ENCODE measurements at regions not wholly inside any gene's neighbourhood (a gene's known extent, or its start where the extent isn't known, plus 50 kb on each side); places are given as distances from the start of the nearest gene placed in this dataset.

GRCh38 chr16:14378131-14378551, 251.9 kb downstream of the PARN start:
- peaks cover 6% of the 10 kb centered on the region for H3K4me1 ChIP-seq (ENCODE audit: control insufficient read depth, insufficient read depth, low read length)
- H2BK5ac ChIP-seq (ENCODE audit: low read depth, low read length, poor library complexity, severe bottlenecking): no peak overlapping the region
- H3K4ac ChIP-seq (ENCODE audit: low read depth, low read length): peak overlapping the region; percentile 54
- H3K9ac ChIP-seq (ENCODE audit: low read depth, low read length): no peak overlapping the region
- peak overlapping the region in 1 of 2 experiments; percentile 39; a peak in 1 of 4 replicates for H4K8ac ChIP-seq (ENCODE audit: low read depth in 2 of 2, low read length in 2 of 2)
- H4K91ac ChIP-seq (ENCODE audit: insufficient read depth, low read depth, low read length): peak overlapping the region; percentile 51; the same call in 1 of the 2 replicates
- ATAC-seq (ENCODE audit: low read depth) (peak; percentile 67), DNase-seq (peak; percentile 92)
- no peak overlapping the region for H2BK15ac ChIP-seq (ENCODE audit: low read depth, low read length)
- H3K4me2 ChIP-seq (ENCODE audit: low read depth, low read length): peak overlapping the region; percentile 12; the same call in 1 of the 2 replicates
- H2AFZ ChIP-seq (replicated peaks; ENCODE audit: low read length, poor library complexity): peak overlapping the region; percentile 67
- POLR2A ChIA-PET (ENCODE audit: unreplicated experiment): no interaction called here
- H3K18ac ChIP-seq (ENCODE audit: low read depth, low read length): peak overlapping the region; percentile 66; the same call in 1 of the 2 replicates
- H3K56ac ChIP-seq (ENCODE audit: extremely low read depth, insufficient read depth, low read length): no peak overlapping the region
- no peaks in the 10 kb centered on the region for H3K36me3 ChIP-seq (ENCODE audit: control insufficient read depth, insufficient read depth, low read length)
- peaks cover 4% of the 10 kb centered on the region; the same call in 1 of the 2 replicates for H3K9me1 ChIP-seq (ENCODE audit: insufficient read depth, low read length)
- H2AK9ac ChIP-seq (replicated peaks; ENCODE audit: low read depth, low read length, poor library complexity): peak overlapping the region; percentile 51
- peak overlapping the region; percentile 67 for H3K14ac ChIP-seq (replicated peaks; ENCODE audit: low read depth, low read length)
- H3K23ac ChIP-seq (ENCODE audit: low read depth, low read length): no peak overlapping the region
- in situ Hi-C loops (cut with MboI; ENCODE audit: low sequenced_read_pairs): no loop called here
- peak overlapping the region; percentile 49; the same call in 1 of the 2 replicates for H4K5ac ChIP-seq (ENCODE audit: low read depth, low read length)
- H2BK20ac ChIP-seq (ENCODE audit: low read depth, low read length): 0 out of 2 replicates have a peak overlapping the region, but pooled peaks have one; percentile 37
- no peaks in the 10 kb centered on the region for H3K27me3 ChIP-seq (ENCODE audit: control insufficient read depth, insufficient read depth, low read length)
- 36% methylated on average over 2 of the region's 4 CpGs; no CpG with 5 or more reads in 1 of the 2 experiments for WGBS, 2 experiments (ENCODE audit: extremely low coverage in 2 of 2, insufficient read length in 1 of 2)
- H3K79me1 ChIP-seq (ENCODE audit: low read depth in 1 of 2, low read length in 2 of 2): no peaks in the 10 kb centered on the region
- dilution Hi-C loops (cut with HindIII; ENCODE audit: low sequenced_read_pairs, unreplicated experiment): no loop called here
- CTCF ChIA-PET: no interaction called here
- peak overlapping the region; percentile 72; the same call in 1 of the 2 replicates for H2AK5ac ChIP-seq (ENCODE audit: low read depth, low read length)
- no TSS peak for BruUV-seq (replicated peaks)
- no peaks in the 10 kb centered on the region for H3K9me3 ChIP-seq (ENCODE audit: control insufficient read depth, insufficient read depth, low read length)
- no peak overlapping the region for H3K4me3 ChIP-seq (ENCODE audit: insufficient read depth, low read depth, low read length)
- H2BK120ac ChIP-seq (ENCODE audit: low read depth, low read length): peak overlapping the region; percentile 53; the same call in 1 of the 2 replicates
- intact Hi-C loops (cut with micrococcal nuclease): no loop called here
- H4K20me1 ChIP-seq (ENCODE audit: insufficient read depth, low read length): no peaks in the 10 kb centered on the region
- TF ChIP-seq RCOR1 (IDR thresholded peaks at IDR 0.05; ENCODE audit: insufficient replicate concordance, low read length): no peak
- TF ChIP-seq CEBPB (IDR thresholded peaks at IDR 0.05; ENCODE audit: low read depth, low read length): no peak
- TF ChIP-seq, protein P1, sequence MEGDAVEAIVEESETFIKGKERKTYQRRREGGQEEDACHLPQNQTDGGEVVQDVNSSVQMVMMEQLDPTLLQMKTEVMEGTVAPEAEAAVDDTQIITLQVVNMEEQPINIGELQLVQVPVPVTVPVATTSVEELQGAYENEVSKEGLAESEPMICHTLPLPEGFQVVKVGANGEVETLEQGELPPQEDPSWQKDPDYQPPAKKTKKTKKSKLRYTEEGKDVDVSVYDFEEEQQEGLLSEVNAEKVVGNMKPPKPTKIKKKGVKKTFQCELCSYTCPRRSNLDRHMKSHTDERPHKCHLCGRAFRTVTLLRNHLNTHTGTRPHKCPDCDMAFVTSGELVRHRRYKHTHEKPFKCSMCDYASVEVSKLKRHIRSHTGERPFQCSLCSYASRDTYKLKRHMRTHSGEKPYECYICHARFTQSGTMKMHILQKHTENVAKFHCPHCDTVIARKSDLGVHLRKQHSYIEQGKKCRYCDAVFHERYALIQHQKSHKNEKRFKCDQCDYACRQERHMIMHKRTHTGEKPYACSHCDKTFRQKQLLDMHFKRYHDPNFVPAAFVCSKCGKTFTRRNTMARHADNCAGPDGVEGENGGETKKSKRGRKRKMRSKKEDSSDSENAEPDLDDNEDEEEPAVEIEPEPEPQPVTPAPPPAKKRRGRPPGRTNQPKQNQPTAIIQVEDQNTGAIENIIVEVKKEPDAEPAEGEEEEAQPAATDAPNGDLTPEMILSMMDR (conservative IDR thresholded peaks at IDR 0.05; ENCODE audit: low read depth, low read length): no peak
- no peak for TF ChIP-seq SMC3 (IDR thresholded peaks at IDR 0.05; ENCODE audit: low read depth, low read length)
- no peak for TF ChIP-seq USF2 (IDR thresholded peaks at IDR 0.05; ENCODE audit: low read depth, low read length)
- no peak for TF ChIP-seq MXI1 (IDR thresholded peaks at IDR 0.05; ENCODE audit: borderline replicate concordance, low read depth, low read length)
- TF ChIP-seq MAFK (IDR thresholded peaks at IDR 0.05; ENCODE audit: low read depth, low read length): no peak
- TF ChIP-seq NFE2L2 (IDR thresholded peaks at IDR 0.05; ENCODE audit: low read depth, low read length): no peak
- TF ChIP-seq BHLHE40 (IDR thresholded peaks at IDR 0.05; ENCODE audit: low read depth, low read length): no peak
- no peak overlapping the region for H3K27ac ChIP-seq (ENCODE audit: insufficient read depth, low read length)
